Globus pallidus (tissue), 1 donor: ENCODE measurements at regions not wholly inside any gene's neighbourhood (a gene's known extent, or its start where the extent isn't known, plus 50 kb on each side); places are given as distances from the start of the nearest gene placed in this dataset.
"Not testable (repeated sequence)": the region's sequence is repeated elsewhere in the genome, so short reads cannot be mapped to it uniquely, and the experiment has no call there.

Source experiments
- DNase-seq: peaks from one replicate; pipeline ENCODE4 v3.0.0-alpha.2; 2015; ENCODE audit warnings: low spot score

- no peak for DNase-seq
Observed at GRCh38 chr10:60615541-60615940, 162.7 kb upstream of the CDK1 start.

DNA sequence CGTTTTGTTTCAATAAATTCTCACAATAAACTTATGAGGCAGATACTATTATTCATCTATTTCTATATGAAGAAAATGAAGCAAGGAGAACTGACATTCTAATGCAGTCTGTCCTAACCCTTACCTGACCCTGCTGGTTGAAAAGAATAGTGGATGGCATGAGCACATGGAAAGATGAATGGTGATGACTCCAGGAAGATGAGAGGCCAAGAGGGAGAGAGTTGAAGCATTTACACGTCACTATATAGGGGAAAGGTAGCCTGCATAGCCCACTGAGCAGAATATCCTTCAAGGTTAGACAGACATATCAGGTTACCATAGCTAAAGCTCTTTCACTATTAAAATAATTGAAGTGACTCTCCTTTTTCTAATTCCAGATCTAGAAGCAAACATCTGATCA, 163.9 kb upstream of the CDK1 start:
- no peak for DNase-seq

GRCh38 chr10:60613434-60613833, 164.8 kb upstream of the CDK1 start:
- DNase-seq, result no peak

DNA sequence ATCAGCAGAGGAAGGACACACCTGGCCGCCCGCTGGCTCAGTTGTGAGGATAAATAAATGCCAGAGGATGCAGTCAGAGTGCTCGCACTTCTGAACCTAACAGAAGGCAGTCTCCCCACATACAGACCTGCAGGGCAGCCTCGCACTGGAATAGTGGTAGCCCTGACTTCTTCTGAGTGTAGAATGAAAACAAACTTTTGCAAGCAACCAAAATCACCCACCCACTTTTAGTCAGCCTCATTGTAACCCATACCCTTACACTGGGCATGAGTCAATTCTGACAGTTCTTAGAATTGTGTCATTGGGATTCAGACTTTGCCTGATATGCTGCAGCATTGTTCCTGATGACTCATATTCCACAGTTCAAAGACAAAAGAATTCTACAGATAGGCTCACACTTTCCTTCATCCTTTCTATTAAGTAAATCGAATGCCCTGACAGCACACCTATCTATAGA, 167.0 kb upstream of the CDK1 start:
- no peak for DNase-seq

- no peak for DNase-seq
Observed at GRCh38 chr10:60607372-60607771, 170.9 kb upstream of the CDK1 start.

DNA sequence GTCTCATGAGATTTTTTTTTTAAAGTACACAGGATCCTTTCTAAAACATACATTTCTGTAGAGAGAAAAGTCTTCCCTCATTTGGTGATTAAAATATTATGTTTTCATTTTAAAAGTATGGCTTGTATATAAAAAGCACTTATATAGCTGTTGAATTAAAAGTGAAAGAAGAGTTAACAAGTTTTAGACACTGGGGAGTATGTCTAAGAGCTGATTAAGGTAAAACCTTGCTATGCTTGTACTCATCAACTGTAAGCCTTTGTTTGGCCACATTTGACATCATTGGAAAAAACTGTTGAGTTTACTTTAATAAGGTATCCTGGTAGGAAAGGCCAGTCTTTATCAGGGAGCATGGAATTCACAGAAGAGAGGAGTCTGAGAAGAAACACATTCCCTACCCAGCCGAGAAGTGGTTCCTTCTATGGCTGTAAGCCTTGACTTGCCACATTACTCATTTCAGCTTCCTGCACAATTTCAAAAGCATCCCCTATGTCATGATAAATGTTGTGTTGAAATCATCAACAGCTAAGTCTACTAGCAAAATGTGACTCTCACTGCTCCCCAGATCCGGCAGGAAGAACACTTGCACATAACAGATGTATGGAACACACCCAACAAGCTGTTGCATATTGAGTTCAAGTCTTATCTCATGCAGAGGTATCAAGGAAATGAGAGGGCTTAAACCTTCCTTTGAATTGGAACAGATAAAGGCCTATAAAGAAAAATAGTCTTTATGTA, 171.8 kb upstream of the CDK1 start:
- no peak for DNase-seq

GRCh38 chr10:60605476-60605875, 172.8 kb upstream of the CDK1 start:
- DNase-seq, result peak; percentile 52

DNA sequence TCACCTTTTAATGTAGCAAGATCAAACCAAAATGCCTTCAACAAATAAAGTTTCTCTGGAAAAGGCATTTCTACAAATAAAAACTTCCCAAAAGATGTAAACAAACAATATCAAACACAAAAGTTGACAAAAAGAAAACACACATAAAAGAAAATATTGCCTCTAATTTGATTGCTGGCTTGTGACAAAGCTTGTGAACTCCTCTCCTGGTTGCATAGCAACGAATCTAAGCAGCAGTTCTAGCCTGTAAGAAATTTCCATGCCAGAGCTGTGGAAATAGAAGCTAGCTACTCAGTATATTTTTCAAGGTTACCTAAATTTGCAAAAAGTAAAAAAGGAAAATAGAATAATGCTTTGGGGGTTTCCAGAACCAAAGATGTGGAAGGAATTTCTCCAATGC, 173.9 kb upstream of the CDK1 start:
- no peak for DNase-seq

DNA sequence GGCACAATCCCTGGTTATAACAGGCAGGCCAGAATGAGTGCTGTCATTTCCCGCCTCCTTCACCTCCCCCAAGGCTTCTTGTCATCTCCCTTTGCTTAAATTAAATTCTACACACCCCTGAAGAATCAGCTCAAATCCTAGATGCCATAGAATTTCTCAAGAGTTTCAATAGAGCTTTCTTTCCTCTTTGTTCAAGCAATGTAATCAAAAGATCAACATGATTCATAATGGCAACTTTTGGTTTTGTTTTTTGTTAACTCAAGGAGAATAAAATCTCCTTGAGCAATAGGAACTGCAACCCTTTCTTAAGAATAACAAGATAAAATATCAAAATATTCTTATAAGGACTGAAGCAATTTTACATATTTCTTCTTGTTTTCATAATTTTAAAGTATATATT, 180.8 kb upstream of the CDK1 start:
- no peak for DNase-seq

- DNase-seq, result no peak
Observed at GRCh38 chr10:60595852-60596251, 182.4 kb upstream of the CDK1 start.

- no peak for DNase-seq
Observed at GRCh38 chr10:60594476-60595051, 183.7 kb upstream of the CDK1 start.

GRCh38 chr10:60591119-60591518, 187.2 kb upstream of the CDK1 start:
- DNase-seq, result no peak

DNA sequence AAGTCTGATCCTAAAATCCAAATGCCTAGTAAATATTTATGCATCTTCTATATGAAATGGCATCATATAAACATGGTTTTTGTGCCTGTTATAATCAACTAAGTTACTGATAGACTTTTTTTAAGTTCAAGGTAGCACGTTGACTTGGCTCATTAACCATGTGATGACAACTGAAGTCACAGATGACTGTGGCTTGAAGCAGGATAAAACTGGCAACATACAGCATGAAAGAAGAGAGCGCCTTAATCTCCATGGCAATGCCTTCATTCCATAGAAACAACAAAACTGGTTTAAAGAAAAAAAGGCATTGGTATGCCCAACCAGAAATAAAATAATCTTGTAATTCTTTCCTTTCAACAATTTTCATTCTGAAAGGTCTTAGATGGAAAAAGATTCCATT, 188.9 kb upstream of the CDK1 start:
- no peak for DNase-seq

- DNase-seq, result not testable (repeated sequence)
Observed at GRCh38 chr10:60581782-60582181, 192.1 kb upstream of the ANK3 start.

DNA sequence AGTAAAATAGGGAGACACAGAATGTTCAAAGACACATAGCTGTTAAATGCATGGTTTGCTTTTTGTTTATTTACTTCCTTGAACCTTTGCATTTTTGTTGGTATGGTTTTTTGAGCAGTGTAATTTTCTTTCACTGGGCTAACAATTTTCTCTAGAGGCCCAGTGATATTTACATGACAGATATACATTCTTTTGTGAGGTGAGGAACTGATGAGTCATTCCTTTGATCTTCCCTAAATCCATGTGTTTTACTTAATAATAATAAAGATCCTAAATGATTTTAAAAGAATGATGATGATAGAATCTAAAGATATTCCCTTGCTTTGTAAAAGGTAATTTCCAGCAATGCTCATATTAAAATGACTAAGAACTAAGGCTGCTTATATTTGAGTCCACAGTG, 188.5 kb upstream of the ANK3 start:
- DNase-seq, result no peak

- no peak for DNase-seq
Observed at GRCh38 chr10:60576130-60577069, 186.7 kb upstream of the ANK3 start.

DNA sequence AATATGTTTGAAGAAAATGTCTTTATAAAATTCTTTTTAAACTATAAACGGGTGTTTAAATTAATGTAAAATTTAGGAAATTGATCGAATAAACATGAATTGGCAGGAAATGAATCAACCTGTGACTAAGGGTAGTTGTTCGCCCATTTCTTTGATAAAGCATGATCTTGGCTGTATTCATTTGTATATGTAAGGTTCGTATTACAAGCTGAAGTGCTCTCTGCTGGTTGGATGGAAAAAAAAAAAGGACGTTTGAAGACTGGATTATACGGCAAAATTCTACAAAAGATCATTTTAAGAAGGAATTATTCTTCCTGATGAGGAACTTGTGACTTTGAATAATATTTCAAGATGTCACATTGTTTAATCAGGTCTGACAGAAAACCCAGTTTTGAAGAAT, 185.4 kb upstream of the ANK3 start:
- DNase-seq, result no peak

GRCh38 chr10:60574388-60574787, 184.7 kb upstream of the ANK3 start:
- no peak for DNase-seq

GRCh38 chr10:60573336-60573735, 183.7 kb upstream of the ANK3 start:
- peak; percentile 56 for DNase-seq

DNA sequence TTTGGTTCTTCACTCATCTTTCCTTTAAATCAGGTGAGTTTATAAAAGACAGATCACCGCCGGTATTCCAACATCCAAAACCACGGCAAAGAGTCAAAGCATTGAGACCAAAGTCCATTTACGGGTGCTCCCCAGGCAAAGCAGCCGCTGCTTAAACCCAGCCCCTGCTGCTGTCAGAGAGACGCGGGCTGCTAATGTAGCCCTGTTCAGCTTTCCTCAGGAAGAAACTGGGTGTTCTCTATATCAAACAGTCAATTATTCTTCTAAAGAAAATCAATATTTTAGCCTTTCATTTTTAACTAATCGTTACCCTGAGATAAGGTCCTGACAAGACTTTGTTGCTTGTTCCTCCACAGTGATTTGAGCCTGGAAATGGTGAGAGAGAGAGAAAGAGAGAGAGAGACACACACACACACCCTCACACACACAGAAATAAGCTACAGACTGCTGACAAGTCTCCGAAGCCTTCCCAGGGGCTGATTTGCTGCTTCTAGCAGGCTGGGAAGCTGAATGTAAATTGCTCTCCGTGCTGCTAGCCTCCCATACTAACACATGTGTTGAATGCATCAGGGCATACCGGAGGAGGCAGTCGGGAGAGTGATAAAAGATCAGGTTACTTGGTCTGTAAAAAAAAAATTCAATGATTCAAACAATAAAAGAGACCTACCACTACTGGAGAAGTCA, 183.0 kb upstream of the ANK3 start:
- peak; percentile 75 for DNase-seq

DNA sequence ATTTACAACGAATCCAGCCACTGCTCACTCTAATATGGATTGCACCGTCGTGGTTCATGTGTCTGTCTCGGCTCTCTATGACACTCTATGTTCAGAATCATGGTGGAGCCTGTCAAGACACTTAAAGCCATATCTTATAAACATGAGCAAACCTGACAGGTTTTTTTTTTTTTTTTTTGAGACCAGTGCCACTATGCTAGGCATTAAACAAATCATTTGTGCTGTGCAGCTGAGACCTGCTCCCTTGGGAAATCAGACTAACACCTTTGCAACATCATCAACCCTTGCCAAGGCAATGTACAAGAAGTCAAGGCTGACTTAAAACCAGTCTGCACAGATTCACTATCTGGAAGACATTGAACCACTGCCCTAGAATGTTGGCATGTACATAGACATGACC, 181.2 kb upstream of the ANK3 start:
- peak; percentile 61 for DNase-seq

- peak; percentile 83 for DNase-seq
Observed at GRCh38 chr10:60570272-60570865, 180.7 kb upstream of the ANK3 start.
